Stomach smooth muscle (tissue), 2 donors: ENCODE measurements at regions not wholly inside any gene's neighbourhood (a gene's known extent, or its start where the extent isn't known, plus 50 kb on each side); places are given as distances from the start of the nearest gene placed in this dataset.

Source experiments
- H3K27ac ChIP-seq: one replicate; pipeline ENCODE4 v1.7.0; 2013; ENCODE audit warnings: mild to moderate bottlenecking, low read length, inconsistent platforms
- H3K27me3 ChIP-seq, 2 donors: one replicate each; pipeline ENCODE4 v1.7.0; 2013; ENCODE audit warnings: low read length in 2 of 2; ENCODE audit not compliant: insufficient read depth in 2 of 2, control insufficient read depth in 1 of 2
- H3K36me3 ChIP-seq, 2 donors: one replicate each; pipeline ENCODE4 v1.7.0; 2013; ENCODE audit warnings: low read length in 2 of 2; ENCODE audit not compliant: control insufficient read depth in 2 of 2, insufficient read depth in 2 of 2
- H3K4me1 ChIP-seq: one replicate; pipeline ENCODE4 v1.7.0; 2013; ENCODE audit warnings: low read length; ENCODE audit not compliant: control insufficient read depth, insufficient read depth
- H3K4me3 ChIP-seq, 2 donors: one replicate each; pipeline ENCODE4 v1.7.0; 2013; ENCODE audit warnings: low read length in 2 of 2
- H3K9ac ChIP-seq, 2 donors: one replicate each; pipeline ENCODE4 v1.7.0; 2013; ENCODE audit warnings: low read length in 2 of 2, mild to moderate bottlenecking in 1 of 2
- H3K9me3 ChIP-seq, 2 donors: one replicate each; pipeline ENCODE4 v1.7.0; 2013; ENCODE audit warnings: low read length in 2 of 2; ENCODE audit not compliant: control insufficient read depth in 2 of 2
- donor health status: healthy.
- donor health status: Pancreatic carcinoma.

DNA sequence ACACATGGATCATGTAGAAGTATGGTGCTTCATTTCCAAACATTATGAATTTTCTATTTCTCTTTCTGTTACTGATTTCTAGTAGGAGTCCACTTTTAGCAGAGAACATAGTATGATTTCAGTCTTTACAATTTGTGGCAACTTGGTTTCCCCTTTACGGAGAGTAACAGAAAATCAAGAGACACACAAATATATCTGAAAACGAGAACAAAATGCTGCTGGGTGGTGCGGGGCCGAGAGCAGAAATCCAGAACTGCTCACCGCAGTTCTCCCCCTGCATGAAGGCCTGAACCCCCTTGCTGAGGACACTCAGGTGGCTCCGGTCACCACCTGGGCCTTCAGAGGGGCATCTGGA lies 94.5 kb upstream of the FMN2 start:
- peaks cover 5% of the 10 kb centered on the region for H3K4me1 ChIP-seq
- no peaks in the 10 kb centered on the region for H3K9me3 ChIP-seq
- H3K27me3 ChIP-seq = peaks cover 14 to 37% of the 10 kb centered on the region in 2 donors
- H3K9ac ChIP-seq = no peak overlapping the region
- H3K36me3 ChIP-seq = no peaks in the 10 kb centered on the region
- H3K27ac ChIP-seq = no peak overlapping the region
- no peak overlapping the region for H3K4me3 ChIP-seq

DNA sequence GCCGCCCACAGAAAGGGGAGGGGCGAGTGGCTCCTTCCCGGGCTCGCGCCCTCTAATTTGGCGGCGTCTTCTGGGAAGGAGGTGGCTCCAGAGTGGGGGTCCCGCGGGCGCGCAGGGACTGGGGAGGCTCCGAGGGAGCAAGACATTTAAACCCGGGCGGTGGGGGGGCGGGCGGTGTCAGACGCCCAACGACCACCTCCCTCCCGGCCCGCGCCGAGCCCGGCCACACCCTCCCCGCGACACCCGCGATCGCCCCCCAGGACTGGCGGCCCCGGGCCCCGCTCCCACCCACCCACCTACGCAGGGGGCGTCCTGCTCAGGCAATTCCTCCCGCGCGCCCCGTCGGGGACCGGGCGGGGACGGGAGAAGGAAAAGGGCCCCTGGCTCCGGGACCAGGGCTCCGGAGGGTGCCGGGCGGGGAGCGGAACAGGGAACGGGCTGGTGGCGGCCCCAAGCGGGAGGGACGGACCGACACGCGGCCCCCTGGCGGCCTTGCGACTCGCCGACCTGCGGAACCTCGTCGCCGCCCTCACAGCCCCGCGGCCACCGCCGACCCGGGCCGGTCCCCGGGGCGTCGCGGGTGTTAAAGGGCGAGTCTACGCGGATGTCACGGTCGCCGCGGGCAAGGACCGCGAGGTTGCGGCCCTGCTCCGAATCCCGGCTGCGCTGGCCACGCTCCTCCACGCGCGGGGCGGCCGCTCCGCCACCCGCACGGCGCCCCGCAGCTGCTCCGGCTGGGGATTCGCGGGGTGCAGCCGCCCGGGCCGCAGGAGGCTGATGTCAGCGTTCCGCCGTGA lies 94.0 kb upstream of the FMN2 start:
- H3K36me3 ChIP-seq = no peaks in the 10 kb centered on the region
- peaks cover 5% of the 10 kb centered on the region for H3K4me1 ChIP-seq
- H3K9ac ChIP-seq = no peak overlapping the region
- H3K4me3 ChIP-seq = peak overlapping the region in 1 of 2 donors; percentile 44
- H3K27ac ChIP-seq = no peak overlapping the region
- H3K9me3 ChIP-seq = no peaks in the 10 kb centered on the region
- H3K27me3 ChIP-seq = peaks cover 12 to 38% of the 10 kb centered on the region in 2 donors

- H3K4me1 ChIP-seq = peaks cover 5% of the 10 kb centered on the region
- H3K27ac ChIP-seq = no peak overlapping the region
- no peak overlapping the region for H3K9ac ChIP-seq
- no peaks in the 10 kb centered on the region for H3K36me3 ChIP-seq
- H3K27me3 ChIP-seq = peaks cover 11 to 43% of the 10 kb centered on the region in 2 donors
- H3K4me3 ChIP-seq = peak overlapping the region in 1 of 2 donors; percentile 44
- no peaks in the 10 kb centered on the region for H3K9me3 ChIP-seq
Measured at GRCh38 chr1:239998312-239998649, 93.4 kb upstream of the FMN2 start.

DNA sequence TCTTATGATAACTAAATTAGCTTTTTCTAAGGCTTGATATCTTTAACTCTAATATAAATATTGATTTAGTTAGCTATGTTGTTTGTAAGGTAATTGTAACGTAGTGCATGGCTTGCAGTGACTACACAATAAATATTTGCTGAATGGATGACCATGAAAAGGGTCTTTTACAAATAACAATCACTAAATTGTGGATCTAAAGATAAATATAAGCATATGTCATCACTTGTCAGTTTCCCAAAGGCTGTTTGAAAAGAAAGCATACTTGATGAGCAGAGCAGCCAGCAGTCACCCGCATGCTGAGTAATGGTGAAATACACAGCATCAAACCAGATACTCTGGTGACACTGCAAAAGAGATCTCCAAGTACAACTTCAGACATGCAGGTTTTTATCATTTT lies 92.5 kb upstream of the FMN2 start:
- H3K4me1 ChIP-seq = peaks cover 5% of the 10 kb centered on the region
- no peak overlapping the region for H3K9ac ChIP-seq
- no peak overlapping the region for H3K4me3 ChIP-seq
- H3K36me3 ChIP-seq = no peaks in the 10 kb centered on the region
- H3K27me3 ChIP-seq = peaks cover 11 to 43% of the 10 kb centered on the region in 2 donors
- H3K9me3 ChIP-seq = no peaks in the 10 kb centered on the region
- H3K27ac ChIP-seq = no peak overlapping the region

- H3K27ac ChIP-seq = no peak overlapping the region
- H3K4me1 ChIP-seq = peaks cover 5% of the 10 kb centered on the region
- H3K27me3 ChIP-seq = peaks cover 11 to 40% of the 10 kb centered on the region in 2 donors
- H3K36me3 ChIP-seq = no peaks in the 10 kb centered on the region
- H3K4me3 ChIP-seq = no peak overlapping the region
- no peak overlapping the region for H3K9ac ChIP-seq
- no peaks in the 10 kb centered on the region for H3K9me3 ChIP-seq
Measured at GRCh38 chr1:240000634-240001033, 91.0 kb upstream of the FMN2 start.

DNA sequence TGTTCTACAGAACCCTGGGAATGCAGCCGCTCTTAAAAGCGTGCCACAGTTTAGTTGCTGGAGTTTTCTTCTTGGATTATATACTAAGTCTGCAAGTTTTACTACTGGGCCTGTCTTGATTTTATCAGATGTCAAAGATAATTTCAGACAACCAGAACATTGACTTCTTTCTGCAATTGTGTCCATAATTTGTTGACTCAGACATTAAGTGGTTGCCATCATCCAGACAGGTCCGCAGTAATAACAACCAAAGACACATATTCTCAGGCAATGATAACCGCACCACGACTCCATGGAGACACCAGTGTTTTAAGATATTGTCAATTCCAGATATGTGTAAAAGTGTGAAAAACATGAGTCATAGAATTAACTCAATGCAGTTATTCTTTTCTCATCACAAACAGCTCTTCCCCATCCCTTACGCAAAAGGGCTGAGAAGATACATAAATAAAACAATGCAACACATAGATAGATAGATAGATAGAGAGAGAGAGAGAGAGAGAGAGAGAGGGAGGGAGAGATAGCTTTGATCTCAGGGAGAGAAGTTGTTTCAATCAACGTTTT lies 90.4 kb upstream of the FMN2 start:
- H3K36me3 ChIP-seq = no peaks in the 10 kb centered on the region
- peaks cover 10 to 39% of the 10 kb centered on the region in 2 donors for H3K27me3 ChIP-seq
- H3K4me3 ChIP-seq = no peak overlapping the region
- H3K9ac ChIP-seq = no peak overlapping the region
- peaks cover 5% of the 10 kb centered on the region for H3K4me1 ChIP-seq
- H3K9me3 ChIP-seq = no peaks in the 10 kb centered on the region
- no peak overlapping the region for H3K27ac ChIP-seq

DNA sequence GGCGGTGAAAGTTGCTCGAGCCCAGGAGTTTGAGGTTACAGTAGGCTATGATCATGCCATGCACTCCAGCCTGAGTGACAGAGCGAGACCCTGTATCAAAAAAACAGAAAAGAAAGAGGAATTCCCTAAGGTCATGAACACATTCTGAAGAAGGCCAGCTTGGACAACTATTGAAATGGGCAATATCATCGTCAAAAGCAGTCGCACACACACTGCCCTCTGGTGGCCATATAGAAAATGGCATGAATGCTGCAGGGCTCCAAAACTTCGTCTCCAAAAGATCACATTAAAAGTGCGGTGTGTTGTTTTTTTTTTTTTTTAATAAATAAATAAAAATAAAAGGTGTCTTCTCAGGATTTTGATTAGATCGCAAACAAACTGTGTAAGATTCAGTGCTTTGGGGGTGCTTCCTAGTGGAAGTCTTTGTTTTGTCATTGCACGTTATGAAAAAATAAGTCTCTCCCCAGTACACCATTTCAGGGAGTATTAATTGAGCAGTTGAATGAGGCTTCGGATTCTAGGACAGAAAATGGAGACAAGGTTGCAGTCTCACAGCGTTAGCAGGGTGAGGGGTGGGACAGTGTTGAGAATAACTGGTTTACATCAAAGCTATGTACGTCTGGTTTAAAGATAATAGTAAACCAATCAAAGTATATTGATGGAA lies 87.5 kb upstream of the FMN2 start:
- no peak overlapping the region for H3K27ac ChIP-seq

GRCh38 chr1:240005997-240006650 lies 85.6 kb upstream of the FMN2 start:
- Histone ChIP-seq H3K9ac (no peak overlapping the region), H3K27me3 (peaks cover 0 to 6% of the 10 kb centered on the region in 2 donors), H3K9me3 (peaks cover 0 to 12% of the 10 kb centered on the region in 2 donors), H3K36me3 (no peaks in the 10 kb centered on the region), H3K4me3 (no peak overlapping the region), H3K27ac (no peak overlapping the region), H3K4me1 (no peaks in the 10 kb centered on the region)

More for the DNA sequence above, 87.5 kb upstream of the FMN2 start:
- H3K27me3 ChIP-seq = peaks cover 0 to 15% of the 10 kb centered on the region in 2 donors
- no peaks in the 10 kb centered on the region for H3K36me3 ChIP-seq
- no peak overlapping the region for H3K9ac ChIP-seq
- no peaks in the 10 kb centered on the region for H3K4me1 ChIP-seq
- H3K4me3 ChIP-seq = no peak overlapping the region
- peaks cover 0 to 2% of the 10 kb centered on the region in 2 donors for H3K9me3 ChIP-seq

DNA sequence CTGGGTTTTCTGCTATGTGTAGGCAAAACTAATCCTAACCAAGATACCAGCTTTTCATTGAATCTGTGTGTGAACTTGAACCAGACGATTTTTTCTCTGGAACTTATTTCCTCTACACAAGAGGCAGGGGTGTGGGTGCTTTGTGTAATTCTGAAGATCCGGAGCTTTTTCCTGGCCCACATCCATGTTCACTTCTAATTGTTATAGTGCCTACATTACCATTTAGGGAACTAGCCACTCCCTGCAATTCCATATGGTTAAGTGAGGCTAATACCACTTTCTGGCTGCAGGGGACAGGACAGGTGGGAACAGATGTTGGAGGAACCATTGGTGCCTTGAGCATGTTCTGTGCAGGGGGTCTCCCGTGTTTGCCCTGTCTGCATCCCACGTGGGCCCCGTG lies 83.4 kb upstream of the FMN2 start:
- Histone ChIP-seq H3K27ac (no peak overlapping the region), H3K27me3 (no peaks in the 10 kb centered on the region), H3K9ac (no peak overlapping the region), H3K9me3 (peaks cover 0 to 12% of the 10 kb centered on the region in 2 donors), H3K36me3 (no peaks in the 10 kb centered on the region), H3K4me3 (no peak overlapping the region), H3K4me1 (no peaks in the 10 kb centered on the region)

GRCh38 chr1:240014051-240014450 lies 77.6 kb upstream of the FMN2 start:
- Histone ChIP-seq H3K4me3 (no peak overlapping the region), H3K27ac (no peak overlapping the region), H3K9me3 (peaks cover 4 to 11% of the 10 kb centered on the region in 2 donors), H3K4me1 (no peaks in the 10 kb centered on the region), H3K27me3 (no peaks in the 10 kb centered on the region), H3K36me3 (no peaks in the 10 kb centered on the region), H3K9ac (no peak overlapping the region)
